ENCODE measurements at regions not wholly inside any gene's neighbourhood (a gene's known extent, or its start where the extent isn't known, plus 50 kb on each side); places are given as distances from the start of the nearest gene placed in this dataset.

GRCh38 chr3:98971169-98971681 is 69.7 kb upstream of the DCBLD2 start:
- H3K4me2 ChIP-seq (ENCODE audit: low read depth, low read length, poor library complexity, severe bottlenecking): no peak overlapping the region
- H3F3A ChIP-seq (ENCODE audit: low read depth): no peaks in the 10 kb centered on the region
- no peaks in the 10 kb centered on the region for H3K4me1 ChIP-seq (ENCODE audit: insufficient read depth, low read length, poor library complexity, severe bottlenecking)
- H3K9me2 ChIP-seq (replicated peaks; ENCODE audit: low read depth, low read length): no peaks in the 10 kb centered on the region
- no peak overlapping the region for H3K9ac ChIP-seq (ENCODE audit: low read depth, low read length, poor library complexity, severe bottlenecking)
- H3K36me3 ChIP-seq (ENCODE audit: insufficient read depth, low read length): no peaks in the 10 kb centered on the region
- H3K79me2 ChIP-seq (ENCODE audit: insufficient read depth, low read length): no peaks in the 10 kb centered on the region
- TF ChIP-seq, protein P1, sequence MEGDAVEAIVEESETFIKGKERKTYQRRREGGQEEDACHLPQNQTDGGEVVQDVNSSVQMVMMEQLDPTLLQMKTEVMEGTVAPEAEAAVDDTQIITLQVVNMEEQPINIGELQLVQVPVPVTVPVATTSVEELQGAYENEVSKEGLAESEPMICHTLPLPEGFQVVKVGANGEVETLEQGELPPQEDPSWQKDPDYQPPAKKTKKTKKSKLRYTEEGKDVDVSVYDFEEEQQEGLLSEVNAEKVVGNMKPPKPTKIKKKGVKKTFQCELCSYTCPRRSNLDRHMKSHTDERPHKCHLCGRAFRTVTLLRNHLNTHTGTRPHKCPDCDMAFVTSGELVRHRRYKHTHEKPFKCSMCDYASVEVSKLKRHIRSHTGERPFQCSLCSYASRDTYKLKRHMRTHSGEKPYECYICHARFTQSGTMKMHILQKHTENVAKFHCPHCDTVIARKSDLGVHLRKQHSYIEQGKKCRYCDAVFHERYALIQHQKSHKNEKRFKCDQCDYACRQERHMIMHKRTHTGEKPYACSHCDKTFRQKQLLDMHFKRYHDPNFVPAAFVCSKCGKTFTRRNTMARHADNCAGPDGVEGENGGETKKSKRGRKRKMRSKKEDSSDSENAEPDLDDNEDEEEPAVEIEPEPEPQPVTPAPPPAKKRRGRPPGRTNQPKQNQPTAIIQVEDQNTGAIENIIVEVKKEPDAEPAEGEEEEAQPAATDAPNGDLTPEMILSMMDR (conservative IDR thresholded peaks at IDR 0.05; ENCODE audit: low read length): no peak
- TF ChIP-seq EZH2phosphoT487 (IDR thresholded peaks at IDR 0.05; ENCODE audit: borderline replicate concordance): no peak
- no peak overlapping the region for H3K4me3 ChIP-seq (ENCODE audit: low read length, poor library complexity, severe bottlenecking)
- no peak overlapping the region for H2AFZ ChIP-seq (ENCODE audit: low read length)
- H4K20me1 ChIP-seq (ENCODE audit: insufficient read depth, low read length, poor library complexity, severe bottlenecking): no peaks in the 10 kb centered on the region
- H3K27me3 ChIP-seq (ENCODE audit: insufficient read depth, low read length, poor library complexity, severe bottlenecking): no peaks in the 10 kb centered on the region
- H3K9me3 ChIP-seq (ENCODE audit: insufficient read depth, low read depth, low read length): no peaks in the 10 kb centered on the region

DNA sequence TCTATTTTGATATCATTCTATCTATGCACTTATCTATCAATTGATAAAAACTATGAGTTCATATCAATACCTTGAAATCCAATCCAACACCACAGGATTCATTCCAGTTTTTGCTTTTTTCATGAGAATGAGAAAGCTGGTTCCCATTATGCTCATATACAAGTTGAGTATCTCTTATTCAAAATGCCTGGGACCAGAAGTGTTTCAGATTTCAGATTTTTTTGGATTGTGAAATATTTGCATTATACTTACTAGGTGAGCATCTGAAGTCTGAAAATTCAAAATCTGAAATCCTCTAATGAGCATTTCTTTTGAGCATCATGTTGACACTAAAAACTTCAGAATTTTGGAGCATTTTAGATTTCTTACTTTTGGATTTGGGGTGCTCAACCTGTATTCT is 67.8 kb upstream of the DCBLD2 start:
- Histone ChIP-seq H3K9me3 (ENCODE audit: insufficient read depth, low read depth, low read length) (no peaks in the 10 kb centered on the region), H3K4me3 (ENCODE audit: low read length, poor library complexity, severe bottlenecking) (no peak overlapping the region), H3K4me1 (ENCODE audit: insufficient read depth, low read length, poor library complexity, severe bottlenecking) (no peaks in the 10 kb centered on the region), H3K36me3 (ENCODE audit: insufficient read depth, low read length) (no peaks in the 10 kb centered on the region), H2AFZ (ENCODE audit: low read length) (no peak overlapping the region), H3K9ac (ENCODE audit: low read depth, low read length, poor library complexity, severe bottlenecking) (no peak overlapping the region), H3K4me2 (ENCODE audit: low read depth, low read length, poor library complexity, severe bottlenecking) (no peak overlapping the region), H3K9me2 (replicated peaks; ENCODE audit: low read depth, low read length) (no peaks in the 10 kb centered on the region), H3K27me3 (ENCODE audit: insufficient read depth, low read length, poor library complexity, severe bottlenecking) (no peaks in the 10 kb centered on the region), H3F3A (ENCODE audit: low read depth) (no peaks in the 10 kb centered on the region), H3K79me2 (ENCODE audit: insufficient read depth, low read length) (no peaks in the 10 kb centered on the region), H4K20me1 (ENCODE audit: insufficient read depth, low read length, poor library complexity, severe bottlenecking) (no peaks in the 10 kb centered on the region)
- no peak for TF ChIP-seq EZH2phosphoT487 (IDR thresholded peaks at IDR 0.05; ENCODE audit: borderline replicate concordance)
- TF ChIP-seq, protein P1 (conservative IDR thresholded peaks at IDR 0.05; ENCODE audit: low read length): no peak

GRCh38 chr3:98968824-98969223 is 67.3 kb upstream of the DCBLD2 start:
- no peaks in the 10 kb centered on the region for H3K9me2 ChIP-seq (replicated peaks; ENCODE audit: low read depth, low read length)
- no peak overlapping the region for H2AFZ ChIP-seq (ENCODE audit: low read length)
- no peaks in the 10 kb centered on the region for H3F3A ChIP-seq (ENCODE audit: low read depth)
- no peak overlapping the region for H3K4me2 ChIP-seq (ENCODE audit: low read depth, low read length, poor library complexity, severe bottlenecking)
- H3K27me3 ChIP-seq (ENCODE audit: insufficient read depth, low read length, poor library complexity, severe bottlenecking): no peaks in the 10 kb centered on the region
- H3K4me1 ChIP-seq (ENCODE audit: insufficient read depth, low read length, poor library complexity, severe bottlenecking): no peaks in the 10 kb centered on the region
- H4K20me1 ChIP-seq (ENCODE audit: insufficient read depth, low read length, poor library complexity, severe bottlenecking): no peaks in the 10 kb centered on the region
- no peak overlapping the region for H3K4me3 ChIP-seq (ENCODE audit: low read length, poor library complexity, severe bottlenecking)
- H3K9me3 ChIP-seq (ENCODE audit: insufficient read depth, low read depth, low read length): no peaks in the 10 kb centered on the region
- no peaks in the 10 kb centered on the region for H3K79me2 ChIP-seq (ENCODE audit: insufficient read depth, low read length)
- H3K36me3 ChIP-seq (ENCODE audit: insufficient read depth, low read length): no peaks in the 10 kb centered on the region
- TF ChIP-seq EZH2phosphoT487 (IDR thresholded peaks at IDR 0.05; ENCODE audit: borderline replicate concordance): no peak
- TF ChIP-seq, protein P1 (conservative IDR thresholded peaks at IDR 0.05; ENCODE audit: low read length): no peak
- H3K9ac ChIP-seq (ENCODE audit: low read depth, low read length, poor library complexity, severe bottlenecking): no peak overlapping the region
